ENCODE measurements at regions not wholly inside any gene's neighbourhood (a gene's known extent, or its start where the extent isn't known, plus 50 kb on each side); places are given as distances from the start of the nearest gene placed in this dataset.

DNA sequence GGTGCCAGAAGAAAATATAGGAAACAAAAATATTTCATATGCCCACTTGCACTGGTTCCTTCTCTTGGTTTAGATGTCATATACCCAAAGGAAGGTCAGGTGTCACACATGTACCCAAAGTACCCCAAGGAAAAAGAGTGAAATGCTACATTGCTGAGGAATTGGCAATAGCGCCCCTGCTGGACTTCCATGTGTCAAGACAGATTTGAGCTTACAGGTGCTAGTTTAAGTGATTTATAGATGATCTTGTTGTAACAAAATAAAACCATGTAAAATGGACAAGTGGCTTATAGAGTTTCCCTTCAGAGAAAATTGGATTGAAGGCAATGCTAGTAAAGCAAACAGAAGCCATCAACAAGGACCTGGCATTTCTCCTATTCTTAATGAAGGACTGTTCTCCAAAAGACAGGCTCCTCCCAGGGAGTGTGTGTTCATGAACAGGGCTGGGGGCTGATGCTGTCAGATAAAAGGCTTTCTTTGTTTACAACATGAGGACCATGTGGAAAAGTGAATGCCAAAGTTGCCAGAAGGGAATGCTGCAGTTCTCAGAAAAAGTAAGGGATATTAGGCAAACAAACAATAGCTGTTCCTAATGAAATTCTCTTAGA, 64.3 kb upstream of the PAK5 start:
- TF ChIP-seq, protein P1, sequence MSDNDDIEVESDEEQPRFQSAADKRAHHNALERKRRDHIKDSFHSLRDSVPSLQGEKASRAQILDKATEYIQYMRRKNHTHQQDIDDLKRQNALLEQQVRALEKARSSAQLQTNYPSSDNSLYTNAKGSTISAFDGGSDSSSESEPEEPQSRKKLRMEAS (IDR thresholded peaks at IDR 0.05; ENCODE audit: low read depth, low read length), result no peak
- TF ChIP-seq, protein P2, sequence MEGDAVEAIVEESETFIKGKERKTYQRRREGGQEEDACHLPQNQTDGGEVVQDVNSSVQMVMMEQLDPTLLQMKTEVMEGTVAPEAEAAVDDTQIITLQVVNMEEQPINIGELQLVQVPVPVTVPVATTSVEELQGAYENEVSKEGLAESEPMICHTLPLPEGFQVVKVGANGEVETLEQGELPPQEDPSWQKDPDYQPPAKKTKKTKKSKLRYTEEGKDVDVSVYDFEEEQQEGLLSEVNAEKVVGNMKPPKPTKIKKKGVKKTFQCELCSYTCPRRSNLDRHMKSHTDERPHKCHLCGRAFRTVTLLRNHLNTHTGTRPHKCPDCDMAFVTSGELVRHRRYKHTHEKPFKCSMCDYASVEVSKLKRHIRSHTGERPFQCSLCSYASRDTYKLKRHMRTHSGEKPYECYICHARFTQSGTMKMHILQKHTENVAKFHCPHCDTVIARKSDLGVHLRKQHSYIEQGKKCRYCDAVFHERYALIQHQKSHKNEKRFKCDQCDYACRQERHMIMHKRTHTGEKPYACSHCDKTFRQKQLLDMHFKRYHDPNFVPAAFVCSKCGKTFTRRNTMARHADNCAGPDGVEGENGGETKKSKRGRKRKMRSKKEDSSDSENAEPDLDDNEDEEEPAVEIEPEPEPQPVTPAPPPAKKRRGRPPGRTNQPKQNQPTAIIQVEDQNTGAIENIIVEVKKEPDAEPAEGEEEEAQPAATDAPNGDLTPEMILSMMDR (IDR thresholded peaks at IDR 0.05; ENCODE audit: low read depth, low read length), result peak; percentile 80
- TF ChIP-seq POLR2A (IDR thresholded peaks at IDR 0.05; ENCODE audit: extremely low read depth, insufficient read length) (no peak), MYC (IDR thresholded peaks at IDR 0.05; ENCODE audit: low read depth, low read length) (no peak)

Measured in NB4 (cell line).